Peyer's patch (tissue), 4 donors: ENCODE measurements at regions not wholly inside any gene's neighbourhood (a gene's known extent, or its start where the extent isn't known, plus 50 kb on each side); places are given as distances from the start of the nearest gene placed in this dataset.

Experiments
- DNase-seq, 3 donors: peaks; one replicate each; pipeline ENCODE4 v3.0.0-alpha.2; 2017 to 2019
- H3K27ac ChIP-seq, 4 donors: fragments of 200-600 bp; sonication (generic); one replicate each; pipeline ENCODE4 v1.5.1; 2016 to 2019
- H3K27me3 ChIP-seq, 2 donors: fragments of 200-600 bp; sonication (generic); one replicate each; pipeline ENCODE4 v1.5.1; 2019
- H3K36me3 ChIP-seq, 3 donors: fragments of 200-600 bp; sonication (generic); one replicate each; pipeline ENCODE4 v1.5.1; 2016 to 2019
- H3K4me1 ChIP-seq, 4 donors: fragments of 200-600 bp; sonication (generic); one replicate each; pipeline ENCODE4 v1.5.1; 2016 to 2019
- H3K4me3 ChIP-seq, 4 donors: fragments of 200-600 bp; sonication (generic); 1 replicate in 3 of 4; 2 replicates in 1 of 4; pipeline ENCODE4 v1.5.1; 2016 to 2019; ENCODE audit warnings: mild to moderate bottlenecking in 1 of 4
- H3K9me3 ChIP-seq, 4 donors: fragments of 200-600 bp; sonication (generic); one replicate each; pipeline ENCODE4 v1.5.1; 2016 to 2019; ENCODE audit warnings: mild to moderate bottlenecking in 1 of 4
- POLR2A ChIP-seq, 2 donors: fragments of 450-650 bp; IDR thresholded peaks; one replicate each; pipeline ENCODE4 v1.5.1; 2017; ENCODE audit warnings: antibody characterized with exemption in 2 of 2, mild to moderate bottlenecking in 2 of 2, moderate library complexity in 2 of 2
- TF ChIP-seq, protein P1 (sequence below), 6 experiments: fragments of 450-650 bp in 4 of 6; fragments of 200-600 bp in 2 of 6; sonication (generic) in 1 of 6; IDR thresholded peaks; one replicate each; pipeline ENCODE4 v1.5.1; 2017 to 2019; ENCODE audit warnings: antibody characterized with exemption in 6 of 6, mild to moderate bottlenecking in 3 of 6, moderate library complexity in 1 of 6

DNA sequence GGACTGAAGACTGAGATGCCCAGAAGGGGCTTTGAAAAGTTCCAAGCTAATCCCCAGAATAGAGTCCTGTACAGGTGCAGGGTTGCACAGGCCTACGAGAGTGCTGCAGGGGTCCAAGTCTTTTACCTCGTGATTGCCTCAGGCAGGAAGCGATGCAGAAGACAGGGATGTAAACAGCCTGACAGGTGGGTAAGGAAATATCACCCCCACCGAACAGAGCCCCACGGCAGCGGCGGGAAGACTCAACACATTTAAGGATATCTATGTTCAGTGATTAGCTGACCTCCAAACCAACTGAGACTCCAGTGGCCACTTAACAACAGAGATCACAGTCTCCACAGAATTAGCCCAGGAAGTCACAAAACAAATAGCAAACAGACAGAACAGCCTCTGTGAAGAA is 73.9 kb upstream of the VIPR2 start:
- no peak for DNase-seq
- no peak overlapping the region for H3K4me3 ChIP-seq
- TF ChIP-seq POLR2A (IDR thresholded peaks at IDR 0.05), result no peak
- TF ChIP-seq, protein P1, sequence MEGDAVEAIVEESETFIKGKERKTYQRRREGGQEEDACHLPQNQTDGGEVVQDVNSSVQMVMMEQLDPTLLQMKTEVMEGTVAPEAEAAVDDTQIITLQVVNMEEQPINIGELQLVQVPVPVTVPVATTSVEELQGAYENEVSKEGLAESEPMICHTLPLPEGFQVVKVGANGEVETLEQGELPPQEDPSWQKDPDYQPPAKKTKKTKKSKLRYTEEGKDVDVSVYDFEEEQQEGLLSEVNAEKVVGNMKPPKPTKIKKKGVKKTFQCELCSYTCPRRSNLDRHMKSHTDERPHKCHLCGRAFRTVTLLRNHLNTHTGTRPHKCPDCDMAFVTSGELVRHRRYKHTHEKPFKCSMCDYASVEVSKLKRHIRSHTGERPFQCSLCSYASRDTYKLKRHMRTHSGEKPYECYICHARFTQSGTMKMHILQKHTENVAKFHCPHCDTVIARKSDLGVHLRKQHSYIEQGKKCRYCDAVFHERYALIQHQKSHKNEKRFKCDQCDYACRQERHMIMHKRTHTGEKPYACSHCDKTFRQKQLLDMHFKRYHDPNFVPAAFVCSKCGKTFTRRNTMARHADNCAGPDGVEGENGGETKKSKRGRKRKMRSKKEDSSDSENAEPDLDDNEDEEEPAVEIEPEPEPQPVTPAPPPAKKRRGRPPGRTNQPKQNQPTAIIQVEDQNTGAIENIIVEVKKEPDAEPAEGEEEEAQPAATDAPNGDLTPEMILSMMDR (IDR thresholded peaks at IDR 0.05), result no peak
- H3K27ac ChIP-seq, result no peak overlapping the region
- H3K4me1 ChIP-seq, result no peaks in the 10 kb centered on the region
- no peaks in the 10 kb centered on the region for H3K36me3 ChIP-seq
- no peaks in the 10 kb centered on the region for H3K27me3 ChIP-seq
- H3K9me3 ChIP-seq, result no peaks in the 10 kb centered on the region

GRCh38 chr7:159218170-159218569 is 73.5 kb upstream of the VIPR2 start:
- H3K27ac ChIP-seq, result no peak overlapping the region
- no peaks in the 10 kb centered on the region for H3K4me1 ChIP-seq
- H3K36me3 ChIP-seq, result no peaks in the 10 kb centered on the region
- DNase-seq, result no peak
- H3K9me3 ChIP-seq, result no peaks in the 10 kb centered on the region
- no peaks in the 10 kb centered on the region for H3K27me3 ChIP-seq
- TF ChIP-seq, protein P1 (IDR thresholded peaks at IDR 0.05), result no peak
- TF ChIP-seq POLR2A (IDR thresholded peaks at IDR 0.05), result no peak
- no peak overlapping the region for H3K4me3 ChIP-seq

DNA sequence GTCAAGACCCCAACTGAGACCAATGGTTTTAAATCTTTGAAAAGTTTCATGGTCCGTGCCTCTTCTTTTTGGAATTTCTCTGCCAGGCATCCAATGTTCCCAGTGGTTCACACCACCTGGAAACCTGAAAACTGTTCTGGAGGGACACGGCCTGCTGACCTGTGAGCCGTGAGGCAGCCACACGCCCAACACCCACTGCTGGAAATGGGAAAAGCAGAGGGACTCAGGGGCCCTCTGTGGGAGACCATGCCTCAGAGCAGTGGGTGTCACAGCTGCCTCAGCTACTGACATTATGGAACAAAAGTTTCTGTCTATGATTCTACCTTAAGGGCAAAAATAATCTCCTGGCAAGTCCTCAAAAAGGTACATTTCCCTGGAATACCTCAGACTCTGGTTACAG is 70.4 kb upstream of the VIPR2 start:
- no peaks in the 10 kb centered on the region for H3K36me3 ChIP-seq
- H3K9me3 ChIP-seq, result no peaks in the 10 kb centered on the region
- no peaks in the 10 kb centered on the region for H3K27me3 ChIP-seq
- no peak overlapping the region for H3K4me3 ChIP-seq
- DNase-seq, result no peak
- H3K4me1 ChIP-seq, result no peaks in the 10 kb centered on the region
- no peak for TF ChIP-seq POLR2A (IDR thresholded peaks at IDR 0.05)
- TF ChIP-seq, protein P1 (IDR thresholded peaks at IDR 0.05), result no peak
- H3K27ac ChIP-seq, result no peak overlapping the region

DNA sequence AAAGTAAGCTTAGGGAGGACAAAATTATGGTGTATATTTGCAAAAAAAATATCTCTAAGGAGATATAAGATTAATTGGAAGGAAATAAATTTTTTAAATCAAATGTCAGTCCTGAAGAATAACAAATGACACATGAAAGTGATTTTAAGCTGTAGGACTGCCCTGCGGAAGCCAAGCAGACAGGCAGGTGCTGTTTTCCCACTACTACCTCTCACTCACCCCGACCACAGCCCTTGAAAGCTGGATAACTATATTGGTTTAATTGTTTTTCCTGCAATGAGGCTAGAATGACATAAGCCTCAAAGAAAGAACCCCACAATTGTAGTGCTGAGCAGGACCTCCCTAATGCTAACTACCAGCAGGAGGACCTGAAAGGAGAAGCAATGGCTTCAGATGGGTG is 68.6 kb upstream of the VIPR2 start:
- Histone ChIP-seq H3K9me3 (no peaks in the 10 kb centered on the region), H3K27ac (no peak overlapping the region), H3K27me3 (no peaks in the 10 kb centered on the region), H3K36me3 (no peaks in the 10 kb centered on the region), H3K4me1 (no peaks in the 10 kb centered on the region), H3K4me3 (no peak overlapping the region)
- no peak for TF ChIP-seq POLR2A (IDR thresholded peaks at IDR 0.05)
- no peak for DNase-seq

- Histone ChIP-seq H3K36me3 (no peaks in the 10 kb centered on the region), H3K27ac (no peak overlapping the region), H3K27me3 (no peaks in the 10 kb centered on the region), H3K9me3 (no peaks in the 10 kb centered on the region), H3K4me1 (no peaks in the 10 kb centered on the region), H3K4me3 (no peak overlapping the region)
- no peak for DNase-seq
- TF ChIP-seq POLR2A (IDR thresholded peaks at IDR 0.05), result no peak
- TF ChIP-seq, protein P1 (IDR thresholded peaks at IDR 0.05), result no peak
Observed at GRCh38 chr7:159212226-159212625, 67.6 kb upstream of the VIPR2 start.

GRCh38 chr7:159211540-159212182 is 67.0 kb upstream of the VIPR2 start:
- DNase-seq, result no peak
- no peaks in the 10 kb centered on the region for H3K4me1 ChIP-seq
- no peak overlapping the region for H3K4me3 ChIP-seq
- no peaks in the 10 kb centered on the region for H3K9me3 ChIP-seq
- H3K27ac ChIP-seq, result no peak overlapping the region
- H3K36me3 ChIP-seq, result no peaks in the 10 kb centered on the region
- TF ChIP-seq, protein P1 (IDR thresholded peaks at IDR 0.05), result no peak
- no peak for TF ChIP-seq POLR2A (IDR thresholded peaks at IDR 0.05)
- H3K27me3 ChIP-seq, result no peaks in the 10 kb centered on the region
